NCI-H82 treated with DMSO at 0.1 percent for 48 hours (cell line): ENCODE measurements at regions not wholly inside any gene's neighbourhood (a gene's known extent, or its start where the extent isn't known, plus 50 kb on each side); places are given as distances from the start of the nearest gene placed in this dataset.
A peak's percentile ranks its signal among the peaks of the same experiment; 100 is the strongest.

Source experiments
- DNase-seq: peaks from one replicate; lab custom pipeline; 2025; ENCODE audit not compliant: unreplicated experiment; lab: John Stamatoyannopoulos, UW

GRCh38 chr6:6912817-6913744, 194.7 kb upstream of the RREB1 start:
- DNase-seq, result peak; percentile 27

- DNase-seq, result no peak
Measured at GRCh38 chr6:6915219-6915618, 192.5 kb upstream of the RREB1 start.

DNA sequence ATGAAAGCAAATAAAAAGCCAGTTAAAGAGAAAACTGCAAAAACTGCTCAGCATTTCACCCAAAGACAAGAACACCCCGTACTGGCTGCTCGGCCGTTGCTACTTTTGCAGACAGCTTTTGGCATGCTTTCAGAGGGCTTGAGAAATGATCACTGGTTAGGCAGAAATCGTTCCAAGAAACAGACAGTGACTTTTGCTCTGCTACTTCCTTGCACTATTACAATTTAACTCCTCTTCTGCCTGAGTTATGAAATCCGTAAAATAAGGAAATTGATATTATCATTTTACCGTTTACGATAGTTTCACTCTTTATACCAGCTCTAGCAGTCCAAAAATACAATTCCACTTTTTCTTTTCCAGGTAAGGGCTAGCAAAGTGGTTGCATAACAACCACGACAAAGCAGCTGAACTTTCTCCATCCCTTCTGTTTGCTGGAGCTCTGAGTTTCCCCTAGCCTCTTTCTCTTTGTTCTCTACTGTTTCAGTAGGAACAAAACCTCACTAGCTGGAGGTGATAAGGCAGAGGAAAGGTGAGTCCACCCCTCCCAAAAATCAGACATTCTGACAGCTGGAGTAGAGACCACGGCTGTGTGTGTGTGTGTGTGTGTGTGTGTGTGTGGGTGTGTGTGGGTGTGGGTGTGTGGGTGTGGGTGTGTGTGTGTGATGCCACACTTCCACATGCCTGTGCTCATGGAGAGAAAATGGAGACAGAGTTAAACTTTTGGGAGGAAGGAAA, 191.8 kb upstream of the RREB1 start:
- no peak for DNase-seq

- DNase-seq, result no peak
Measured at GRCh38 chr6:6916598-6916997, 191.2 kb upstream of the RREB1 start.

GRCh38 chr6:6918216-6918983, 189.4 kb upstream of the RREB1 start:
- no peak for DNase-seq

DNA sequence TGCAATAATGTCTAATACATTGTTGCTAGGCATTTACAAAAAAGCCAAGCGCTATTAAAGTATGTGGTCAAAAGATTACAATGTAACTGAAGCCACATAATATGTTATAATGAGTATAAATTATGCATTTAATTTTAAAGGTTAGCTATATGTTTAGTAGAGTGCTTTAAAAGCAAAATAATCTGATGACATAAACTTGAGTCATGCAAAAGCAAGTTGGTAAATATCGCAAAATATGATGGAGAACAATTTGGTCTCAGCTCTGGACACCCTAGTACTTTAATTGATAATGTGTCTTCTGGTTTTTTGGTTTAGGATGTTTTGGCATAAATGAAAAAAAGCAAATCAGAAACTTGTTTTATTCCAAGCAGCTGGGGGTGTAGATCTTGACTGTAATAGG, 188.6 kb upstream of the RREB1 start:
- no peak for DNase-seq

DNA sequence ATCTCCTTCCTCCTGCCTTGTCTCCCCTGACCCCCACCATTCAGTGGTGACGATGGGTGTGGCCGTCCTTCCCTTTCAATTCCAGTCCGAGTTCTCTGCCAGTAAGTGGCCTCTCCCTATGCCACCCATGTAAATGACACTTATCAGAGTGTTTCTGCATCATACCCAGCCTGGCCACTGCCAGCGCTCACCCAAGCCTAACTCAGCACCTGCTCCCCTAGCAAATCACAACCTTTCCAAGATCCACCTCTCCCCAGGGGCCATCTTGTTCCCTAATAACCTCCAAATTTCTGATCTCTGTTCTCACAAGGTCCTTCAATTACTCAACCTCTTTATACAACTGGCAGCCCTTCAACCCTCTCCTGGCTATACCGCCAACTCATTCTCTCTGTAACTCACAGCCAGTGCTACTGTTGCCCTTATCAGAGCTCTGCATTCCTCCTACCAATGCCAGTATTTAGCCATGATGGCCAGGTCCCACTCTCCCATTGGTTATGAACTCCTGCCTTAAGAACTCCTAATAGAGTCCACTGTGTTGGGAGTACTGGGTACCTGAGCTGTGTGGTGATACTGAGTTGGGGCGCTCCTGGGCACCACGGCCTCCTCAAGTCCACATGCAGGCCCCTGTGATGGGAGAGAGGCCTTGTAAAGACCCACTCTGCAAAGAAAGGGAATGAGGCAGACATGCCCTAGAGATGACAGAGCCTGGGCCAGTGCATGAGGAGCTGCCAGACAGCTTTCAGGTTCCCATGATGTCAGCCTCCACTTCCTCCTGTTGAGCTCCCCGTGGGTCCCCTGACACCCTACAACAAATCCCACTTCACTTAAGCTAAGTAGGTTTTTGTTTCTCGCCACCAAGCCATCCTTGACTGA, 187.4 kb upstream of the RREB1 start:
- DNase-seq, result no peak

DNA sequence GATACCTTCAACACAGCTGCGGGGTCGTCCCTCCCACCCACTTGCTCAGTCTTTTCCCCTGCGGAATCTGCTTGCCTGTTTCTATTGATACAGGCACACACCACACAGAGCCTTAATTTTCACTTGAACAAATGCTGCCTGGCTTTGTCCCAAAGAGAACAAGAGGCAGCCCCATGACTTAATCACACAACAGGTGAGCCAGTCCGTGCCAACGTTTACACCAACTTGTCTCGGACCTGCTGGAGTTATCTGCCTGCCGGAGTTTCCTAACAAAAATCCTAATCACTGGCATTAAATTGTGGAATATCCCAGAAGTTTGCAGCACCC, 186.8 kb upstream of the RREB1 start:
- DNase-seq, result no peak

- no peak for DNase-seq
Measured at GRCh38 chr6:6922166-6922565, 185.6 kb upstream of the RREB1 start.

GRCh38 chr6:6923605-6924004, 184.2 kb upstream of the RREB1 start:
- no peak for DNase-seq

DNA sequence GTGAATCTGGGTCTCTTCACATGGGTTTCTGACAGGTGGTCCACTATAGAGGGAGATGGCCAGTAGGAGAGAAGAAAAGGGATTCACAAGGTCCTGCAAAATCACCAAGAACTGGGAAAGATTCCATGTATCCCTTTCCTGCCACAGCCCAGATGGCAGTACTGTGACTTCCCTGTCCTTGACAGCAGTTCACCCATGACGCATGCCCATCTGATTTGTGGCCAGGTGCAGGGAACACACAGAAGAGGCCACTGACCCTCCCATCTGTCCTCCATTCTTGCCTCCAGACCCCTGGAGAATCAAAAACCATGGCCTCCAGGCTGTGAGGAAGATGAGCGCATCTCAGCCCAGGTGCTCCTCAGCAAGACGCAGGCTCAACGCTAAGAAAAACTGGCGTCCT, 183.1 kb upstream of the RREB1 start:
- DNase-seq, result no peak

- no peak for DNase-seq
Measured at GRCh38 chr6:6925391-6926164, 182.2 kb upstream of the RREB1 start.

DNA sequence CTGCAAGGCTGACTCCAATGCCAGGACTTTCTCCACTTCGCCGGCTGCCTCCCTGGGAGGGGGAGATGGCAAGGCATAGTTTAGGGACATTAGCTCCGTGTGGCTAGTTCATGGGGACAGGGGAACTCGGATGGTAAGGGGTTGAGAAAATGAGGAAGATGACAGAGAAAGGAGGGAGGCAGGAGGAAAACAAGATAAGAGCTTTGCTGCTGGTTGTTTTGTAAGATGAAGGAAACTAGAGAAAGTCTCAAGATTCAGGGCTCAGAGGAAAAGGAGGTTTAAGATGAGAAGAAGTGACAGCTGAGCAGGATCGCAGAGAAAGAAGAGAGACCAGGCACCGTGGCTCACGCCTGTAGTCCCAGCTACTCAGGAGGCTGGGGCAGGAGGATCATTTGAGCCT, 180.9 kb upstream of the RREB1 start:
- no peak for DNase-seq

DNA sequence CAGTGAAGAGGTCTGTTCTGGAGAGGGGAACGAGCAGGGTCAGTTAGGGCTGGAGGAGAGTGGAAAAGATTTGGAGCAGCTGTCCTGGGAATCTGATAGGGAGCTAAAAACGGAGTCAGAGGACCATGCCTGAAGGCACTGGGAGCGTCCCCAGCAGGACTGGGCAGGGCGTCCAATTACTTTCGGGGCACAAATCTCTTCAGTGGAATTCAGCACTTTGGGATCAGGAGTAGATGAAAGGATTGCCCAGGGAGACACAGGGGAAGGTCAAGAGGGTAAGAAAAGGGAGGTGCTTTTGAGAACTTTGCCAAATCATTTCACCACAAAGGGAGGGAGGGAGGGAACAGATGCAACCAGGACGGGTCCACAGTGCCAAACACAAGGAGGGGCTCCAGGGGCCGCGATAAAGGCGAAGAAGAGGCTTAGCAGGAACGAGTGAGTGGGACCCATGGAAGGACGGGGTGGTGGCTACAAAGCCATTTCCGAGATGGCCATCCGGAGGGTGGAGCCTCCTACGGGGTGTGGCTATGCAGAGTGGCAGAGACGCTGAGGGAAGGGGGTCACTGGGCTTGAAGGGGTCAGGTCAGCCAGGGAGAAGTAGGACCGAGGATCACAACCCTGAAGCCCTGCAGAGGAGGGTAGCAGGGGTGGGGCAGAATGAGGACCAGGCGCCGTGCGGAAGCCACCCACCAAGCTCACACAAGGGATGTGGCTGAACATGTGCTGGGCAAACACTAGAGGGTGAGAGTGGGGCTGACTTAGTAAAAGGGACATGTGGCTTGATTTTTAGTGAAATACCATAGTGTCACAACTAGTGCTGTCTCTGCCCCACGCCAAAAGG, 180.0 kb upstream of the RREB1 start:
- DNase-seq, result no peak

DNA sequence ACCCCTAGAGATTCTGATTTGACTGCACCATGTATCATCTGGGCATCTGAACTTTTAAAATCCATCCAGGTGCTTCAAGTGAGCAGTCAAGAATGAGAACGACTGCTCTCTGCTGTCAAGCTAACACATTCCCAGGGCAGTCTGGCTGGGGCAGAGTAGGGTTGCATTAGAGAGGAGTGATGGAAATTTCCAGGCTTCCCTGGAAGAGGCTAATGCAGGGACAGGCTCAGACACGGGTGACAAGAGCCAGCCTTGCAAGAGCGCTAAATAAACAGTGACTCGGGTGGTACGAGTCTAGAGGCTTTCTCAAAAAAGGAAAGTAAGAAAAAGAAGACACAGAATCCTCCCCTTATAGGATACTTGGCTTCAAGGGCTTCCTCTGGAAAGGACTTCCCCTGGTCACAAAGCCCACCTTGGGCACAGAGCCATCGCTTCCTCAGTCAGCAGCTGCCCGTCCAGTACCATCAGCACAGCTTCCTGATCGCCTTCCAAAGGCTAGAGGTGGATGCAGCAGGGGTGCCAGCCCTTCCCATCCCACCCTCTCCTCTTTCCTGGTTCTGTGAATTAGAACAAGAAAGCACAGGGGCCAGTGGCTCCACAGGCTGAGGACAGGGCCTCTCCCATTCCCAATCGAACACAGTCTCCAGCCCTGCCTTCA, 177.4 kb upstream of the RREB1 start:
- DNase-seq, result no peak

DNA sequence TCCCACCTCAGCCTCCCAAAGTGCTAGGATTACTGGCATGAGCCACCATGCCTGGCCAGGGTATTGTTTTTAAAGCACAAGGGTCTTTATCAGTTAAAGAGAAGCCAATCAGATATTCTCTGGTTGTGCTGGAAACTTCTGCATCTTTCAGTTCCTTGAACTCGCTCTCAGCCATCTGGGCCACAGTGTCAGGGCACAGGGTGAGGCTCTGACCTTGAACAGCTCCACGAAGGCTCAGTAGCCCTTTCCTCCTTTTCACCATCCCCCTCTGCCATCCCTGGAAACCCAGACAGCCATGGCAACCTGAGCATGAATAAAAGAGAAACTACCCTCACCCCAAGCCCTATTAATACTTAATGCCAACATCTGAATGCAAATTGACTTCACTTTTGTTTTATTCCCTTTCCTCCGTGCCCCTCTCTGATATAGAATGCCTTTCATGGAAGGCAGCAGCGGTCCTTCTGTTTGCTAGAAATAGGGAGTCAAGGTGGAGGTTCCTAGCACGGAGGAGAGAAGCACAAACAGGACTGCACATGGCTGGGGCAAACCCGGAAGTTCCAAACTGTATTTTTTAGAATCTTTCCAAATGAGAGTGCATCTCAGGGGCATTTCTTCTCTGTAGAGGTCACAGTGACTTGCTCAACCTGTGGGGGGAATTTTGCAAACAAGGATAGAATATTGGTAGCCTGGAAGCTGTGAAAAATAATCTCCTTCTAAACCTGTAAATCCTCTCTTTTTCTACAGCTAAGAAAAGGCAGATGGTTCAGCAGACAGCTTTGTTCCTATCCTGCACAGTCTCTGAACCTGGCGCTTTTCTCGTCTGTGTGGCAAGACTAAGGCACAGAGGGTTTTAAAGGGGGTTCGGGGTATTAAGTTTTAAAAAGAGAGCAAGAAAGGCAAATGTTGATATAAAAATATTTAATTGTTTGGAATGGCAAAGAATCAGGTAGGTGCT, 176.4 kb upstream of the RREB1 start:
- DNase-seq, result peak; percentile 56

DNA sequence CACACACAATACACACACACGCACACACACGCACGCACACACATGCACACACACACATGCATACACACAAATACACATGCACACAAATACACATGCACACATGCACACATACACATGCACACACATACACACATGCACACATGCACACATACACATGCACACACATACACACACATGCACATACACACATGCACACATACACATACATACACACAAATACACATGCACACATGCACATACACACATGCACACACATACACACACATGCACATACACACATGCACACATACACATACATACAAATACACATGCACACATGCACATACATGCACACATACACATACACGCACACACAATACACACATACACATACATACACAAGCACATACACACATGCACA, 175.4 kb upstream of the RREB1 start:
- no peak for DNase-seq
